ENCODE measurements at regions not wholly inside any gene's neighbourhood (a gene's known extent, or its start where the extent isn't known, plus 50 kb on each side); places are given as distances from the start of the nearest gene placed in this dataset.

- DNase-seq, result no peak
Measured at GRCh38 chr12:39043424-39043822, 138.0 kb upstream of the CPNE8 start.

GRCh38 chr12:39040275-39040674 is 134.9 kb upstream of the CPNE8 start:
- DNase-seq, result no peak

GRCh38 chr12:39037115-39037514 is 131.7 kb upstream of the CPNE8 start:
- DNase-seq, result no peak

GRCh38 chr12:39036105-39036504 is 130.7 kb upstream of the CPNE8 start:
- DNase-seq, result no peak

- no peak for DNase-seq
Measured at GRCh38 chr12:39033782-39034181, 128.4 kb upstream of the CPNE8 start.

GRCh38 chr12:39032448-39032847 is 127.1 kb upstream of the CPNE8 start:
- DNase-seq, result no peak

- no peak for DNase-seq
Measured at GRCh38 chr12:39032034-39032433, 126.6 kb upstream of the CPNE8 start.

GRCh38 chr12:39028382-39028781 is 123.0 kb upstream of the CPNE8 start:
- no peak for DNase-seq

- no peak for DNase-seq
Measured at GRCh38 chr12:39012870-39013269, 107.5 kb upstream of the CPNE8 start.

- DNase-seq, result no peak
Measured at GRCh38 chr12:39011166-39011565, 105.8 kb upstream of the CPNE8 start.

- no peak for DNase-seq
Measured at GRCh38 chr12:39010406-39010805, 105.0 kb upstream of the CPNE8 start.

GRCh38 chr12:39007619-39008018 is 102.2 kb upstream of the CPNE8 start:
- no peak for DNase-seq

GRCh38 chr12:39006286-39006685 is 100.9 kb upstream of the CPNE8 start:
- DNase-seq, result no peak

- no peak for DNase-seq
Measured at GRCh38 chr12:39005671-39006070, 100.3 kb upstream of the CPNE8 start.

GRCh38 chr12:39003541-39004155 is 98.3 kb upstream of the CPNE8 start:
- no peak for DNase-seq

- no peak for DNase-seq
Measured at GRCh38 chr12:39000370-39000769, 95.0 kb upstream of the CPNE8 start.

- no peak for DNase-seq
Measured at GRCh38 chr12:38998887-38999482, 93.6 kb upstream of the CPNE8 start.

GRCh38 chr12:38995249-38995648 is 89.9 kb upstream of the CPNE8 start:
- DNase-seq, result no peak

GRCh38 chr12:38985961-38986360 is 80.6 kb upstream of the CPNE8 start:
- no peak for DNase-seq

GRCh38 chr12:38984388-38984787 is 79.0 kb upstream of the CPNE8 start:
- no peak for DNase-seq

- DNase-seq, result no peak
Measured at GRCh38 chr12:38983117-38983571, 77.8 kb upstream of the CPNE8 start.

GRCh38 chr12:38977132-38977531 is 71.7 kb upstream of the CPNE8 start:
- no peak for DNase-seq

GRCh38 chr12:38969706-38970105 is 64.3 kb upstream of the CPNE8 start:
- no peak for DNase-seq

GRCh38 chr12:38961683-38962082 is 56.3 kb upstream of the CPNE8 start:
- no peak for DNase-seq

- DNase-seq, result no peak
Measured at GRCh38 chr12:38961012-38961411, 55.6 kb upstream of the CPNE8 start.
